Spleen (tissue), 11 donors: ENCODE measurements at regions not wholly inside any gene's neighbourhood (a gene's known extent, or its start where the extent isn't known, plus 50 kb on each side); places are given as distances from the start of the nearest gene placed in this dataset.

ENCODE experiments used
- DNase-seq: peaks from one replicate; pipeline ENCODE4 v3.0.0-alpha.2; 2020
- H3K27ac ChIP-seq, 8 donors: fragments of 200-600 bp; sonication (generic) in 7 of 8; 1 replicate in 4 of 8; 2 replicates in 4 of 8; pipeline versions ENCODE4 v1.5.0 to v1.8.0; 2016 to 2021; ENCODE audit warnings: inconsistent platforms in 4 of 8, mild to moderate bottlenecking in 4 of 8, moderate library complexity in 1 of 8
- H3K27me3 ChIP-seq, 7 donors: fragments of 200-600 bp; sonication (generic) in 6 of 7; replicated peaks in 1 of 7; 1 replicate in 4 of 7; 2 replicates in 3 of 7; pipeline versions ENCODE4 v1.5.0 to v1.8.0; 2016 to 2021; ENCODE audit warnings: inconsistent platforms in 3 of 7, mild to moderate bottlenecking in 1 of 7
- H3K36me3 ChIP-seq, 6 donors: fragments of 200-600 bp; sonication (generic) in 5 of 6; 1 replicate in 4 of 6; 2 replicates in 2 of 6; pipeline versions ENCODE4 v1.5.0 to v1.8.0; 2016 to 2021; ENCODE audit warnings: inconsistent platforms in 2 of 6
- H3K4me1 ChIP-seq, 6 donors: fragments of 200-600 bp; sonication (generic) in 5 of 6; 1 replicate in 3 of 6; 2 replicates in 3 of 6; pipeline versions ENCODE4 v1.5.0 to v1.8.0; 2016 to 2021; ENCODE audit warnings: inconsistent platforms in 3 of 6
- H3K4me3 ChIP-seq, 8 donors: fragments of 200-600 bp; sonication (generic) in 7 of 8; 1 replicate in 4 of 8; 2 replicates in 4 of 8; pipeline versions ENCODE4 v1.5.0 to v1.8.0; 2016 to 2021; ENCODE audit warnings: inconsistent platforms in 4 of 8, mild to moderate bottlenecking in 4 of 8, moderate library complexity in 2 of 8
- H3K9me3 ChIP-seq, 8 donors: fragments of 200-600 bp; sonication (generic) in 7 of 8; 1 replicate in 4 of 8; 2 replicates in 4 of 8; pipeline versions ENCODE4 v1.5.0 to v1.8.0; 2016 to 2021; ENCODE audit warnings: inconsistent platforms in 4 of 8
- CTCF ChIP-seq, 11 experiments: fragments of 200-600 bp in 7 of 11; fragments of 450-650 bp in 4 of 11; sonication (generic) in 4 of 11; IDR thresholded peaks in 8 of 11; conservative IDR thresholded peaks in 3 of 11; 1 replicate in 7 of 11; 2 replicates in 4 of 11; pipeline versions ENCODE4 v1.4.0 to v1.8.0; 2016 to 2021; ENCODE audit warnings: antibody characterized with exemption in 11 of 11, inconsistent platforms in 4 of 11, mild to moderate bottlenecking in 1 of 11
- POLR2A ChIP-seq, 3 donors: fragments of 450-650 bp; IDR thresholded peaks; one replicate each; pipeline ENCODE4 v1.5.1; 2017; ENCODE audit warnings: antibody characterized with exemption in 3 of 3, mild to moderate bottlenecking in 1 of 3
- POLR2AphosphoS5 ChIP-seq, 3 donors: sonication (generic); formaldehyde crosslinking; IDR thresholded peaks; one replicate each; pipeline ENCODE4 v1.5.1; 2017; ENCODE audit warnings: antibody characterized with exemption in 3 of 3
- WGBS, 5 donors: extraction: QIAGEN DNeasy Blood & Tissue Kit in 3 of 5; methylation state at CpG; one replicate each; pipeline versions ENCODE4 v1.1.5 to v1.1.7; 2013 to 2018; 5-methylcytosine and 5-hydroxymethylcytosine counted together
- intact Hi-C: fragments of 100-400 bp; cut with DNase I; formaldehyde crosslinking; loops from one replicate; pipeline ENCODE4 v1.15.0; 2023; ENCODE audit warnings: low total_unique reads
- donor health status: healthy with polysubstance abuse.
- donor health status: DM: no; HTN: no; CAD: no; lungs with moderate emphysema.
- donor health status: DM: no; HTN: no; CAD: no.
- donor health status: Bipolar disorder and iron deficiency.
- donor health status: healthy.
- donor health status: DM: no; HTN: no; CAD: no.
- donor health status: DM: yes; HTN: yes; CAD: no.

- Histone ChIP-seq H3K9me3 (peaks cover 0 to 18% (median 4%) of the 10 kb centered on the region in 8 donors), H3K36me3 (no peaks in the 10 kb centered on the region), H3K27ac (no peak overlapping the region), H3K4me1 (peaks cover 0 to 5% (median 0%) of the 10 kb centered on the region in 6 donors), H3K27me3 (no peaks in the 10 kb centered on the region), H3K4me3 (no peak overlapping the region)
- 85 to 94% (median 87%) methylated on average over 4 of the region's 4 CpGs for WGBS, 5 donors
- TF ChIP-seq POLR2AphosphoS5 (IDR thresholded peaks at IDR 0.05) (no peak), POLR2A (IDR thresholded peaks at IDR 0.05) (no peak), CTCF (IDR thresholded peaks at IDR 0.05 in 8 of 11, conservative IDR thresholded peaks at IDR 0.05 in 3 of 11) (no peak)
- no peak for DNase-seq
- intact Hi-C loops, result no loop called here
Observed at GRCh38 chr20:16220826-16221225, 352.4 kb downstream of the KIF16B start.

- H3K27me3 ChIP-seq, result no peaks in the 10 kb centered on the region
- intact Hi-C loops, result no loop called here
Observed at GRCh38 chr20:16219182-16219581, 354.1 kb downstream of the KIF16B start.

GRCh38 chr20:16216914-16217230 lies 356.4 kb downstream of the KIF16B start:
- no peak for TF ChIP-seq POLR2A (IDR thresholded peaks at IDR 0.05)
- no peak for TF ChIP-seq POLR2AphosphoS5 (IDR thresholded peaks at IDR 0.05)
- no peak for TF ChIP-seq CTCF (IDR thresholded peaks at IDR 0.05 in 8 of 11, conservative IDR thresholded peaks at IDR 0.05 in 3 of 11)
- peaks cover 0 to 5% (median 0%) of the 10 kb centered on the region in 6 donors for H3K4me1 ChIP-seq
- 72 to 85% (median 77%) methylated on average over 6 of the region's 6 CpGs for WGBS, 5 donors
- peaks cover 0 to 18% (median 4%) of the 10 kb centered on the region in 8 donors for H3K9me3 ChIP-seq
- H3K4me3 ChIP-seq, result no peak overlapping the region
- intact Hi-C loops, result no loop called here
- DNase-seq, result no peak
- H3K36me3 ChIP-seq, result no peaks in the 10 kb centered on the region
- H3K27ac ChIP-seq, result peak overlapping the region in 1 of 8 donors; percentile 2
- H3K27me3 ChIP-seq, result no peaks in the 10 kb centered on the region

More at GRCh38 chr20:16219182-16219581, 354.1 kb downstream of the KIF16B start:
- H3K9me3 ChIP-seq, result peaks cover 0 to 18% (median 4%) of the 10 kb centered on the region in 8 donors
- H3K4me1 ChIP-seq, result peaks cover 0 to 5% (median 0%) of the 10 kb centered on the region in 6 donors
- DNase-seq, result no peak
- TF ChIP-seq POLR2AphosphoS5 (IDR thresholded peaks at IDR 0.05), result no peak
- TF ChIP-seq CTCF (IDR thresholded peaks at IDR 0.05 in 8 of 11, conservative IDR thresholded peaks at IDR 0.05 in 3 of 11), result no peak
- no peak for TF ChIP-seq POLR2A (IDR thresholded peaks at IDR 0.05)
- H3K36me3 ChIP-seq, result no peaks in the 10 kb centered on the region
- H3K4me3 ChIP-seq, result no peak overlapping the region
- H3K27ac ChIP-seq, result no peak overlapping the region

GRCh38 chr20:16216227-16216913 lies 356.9 kb downstream of the KIF16B start:
- no peak overlapping the region for H3K4me3 ChIP-seq
- H3K27me3 ChIP-seq, result no peaks in the 10 kb centered on the region
- 76 to 88% (median 80%) methylated on average over 10 of the region's 10 CpGs for WGBS, 5 donors
- no peak overlapping the region for H3K27ac ChIP-seq
- no peak for DNase-seq
- TF ChIP-seq POLR2A (IDR thresholded peaks at IDR 0.05), result no peak
- no peak for TF ChIP-seq POLR2AphosphoS5 (IDR thresholded peaks at IDR 0.05)
- no peak for TF ChIP-seq CTCF (IDR thresholded peaks at IDR 0.05 in 8 of 11, conservative IDR thresholded peaks at IDR 0.05 in 3 of 11)
- H3K9me3 ChIP-seq, result peaks cover 0 to 18% (median 4%) of the 10 kb centered on the region in 8 donors
- H3K36me3 ChIP-seq, result no peaks in the 10 kb centered on the region
- peaks cover 0 to 5% (median 0%) of the 10 kb centered on the region in 6 donors for H3K4me1 ChIP-seq
- intact Hi-C loops, result no loop called here
